ENCODE measurements at regions not wholly inside any gene's neighbourhood (a gene's known extent, or its start where the extent isn't known, plus 50 kb on each side); places are given as distances from the start of the nearest gene placed in this dataset.

DNA sequence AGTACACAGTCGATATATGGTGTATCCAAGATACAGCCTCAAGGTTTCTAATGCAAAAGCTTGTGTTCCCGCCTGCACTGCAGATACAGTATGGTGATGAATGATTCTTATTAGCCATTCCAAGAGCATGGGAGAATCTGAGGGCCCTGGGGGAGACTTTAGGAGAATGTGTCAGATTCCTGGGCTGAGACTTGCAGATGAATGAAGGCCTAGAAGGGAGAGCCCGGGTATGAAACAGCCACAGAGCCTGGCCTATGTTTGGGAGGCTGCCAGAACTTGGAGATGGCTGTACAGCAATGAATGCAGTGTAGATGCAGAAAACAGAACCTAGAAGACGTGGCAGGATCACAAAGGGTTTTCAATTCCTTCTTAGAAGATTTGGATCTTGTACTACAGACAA lies 510.7 kb downstream of the HAPSTR1 start:
- H3K4me2 ChIP-seq (ENCODE audit: insufficient read depth, low read length): no peak overlapping the region
- in situ Hi-C loops (cut with MboI): no loop called here
- FAIRE-seq (no peak), ATAC-seq (no peak), DNase-seq (ENCODE audit: extremely low read depth in 1 of 4, low spot score in 3 of 4) (no peak)
- peaks cover 4 to 32% of the 10 kb centered on the region in 2 experiments; a peak in 4 of 5 replicates for H3K4me1 ChIP-seq (replicated peaks in 1 of 2; ENCODE audit: control insufficient read depth in 2 of 2, insufficient read depth in 2 of 2, low read length in 2 of 2)
- no peaks in the 10 kb centered on the region for H3K9me1 ChIP-seq (ENCODE audit: control insufficient read depth, insufficient read depth, low read length)
- ChIA-PET CTCF (ENCODE audit: low intra/inter-chr PET ratio) (no interaction called here), POLR2A (no interaction called here)
- no peaks in the 10 kb centered on the region for H3K9me3 ChIP-seq (replicated peaks; ENCODE audit: control insufficient read depth, insufficient read depth, low read depth, low read length)
- 29% methylated on average over 4 of the region's 4 CpGs for WGBS (ENCODE audit: insufficient coverage, low coverage, missing lambda C conversion rate)
- no peak overlapping the region for H3K4me3 ChIP-seq
- intact Hi-C loops (cut with micrococcal nuclease): no loop called here
- 0 out of 5 replicates have a peak, but pooled peaks cover 0 to 4% of the 10 kb centered on the region in 2 experiments for H3K27me3 ChIP-seq (ENCODE audit: control insufficient read depth in 2 of 2, insufficient read depth in 2 of 2, low read length in 2 of 2)
- no peaks in the 10 kb centered on the region for H4K20me1 ChIP-seq (replicated peaks; ENCODE audit: control insufficient read depth, insufficient read depth, low read length)
- no TSS peak for BruUV-seq (replicated peaks)
- no peak for TF ChIP-seq VEZF1 (CRISPR knock-in tag; IDR thresholded peaks at IDR 0.05)
- no peak for TF ChIP-seq ELF2 (CRISPR knock-in tag; IDR thresholded peaks at IDR 0.05)
- no peak for TF ChIP-seq YY1 (IDR thresholded peaks at IDR 0.05; ENCODE audit: borderline replicate concordance in 1 of 3, control insufficient read depth in 1 of 3, extremely low read depth in 1 of 3, insufficient read depth in 3 of 3, insufficient read length in 1 of 3, insufficient replicate concordance in 2 of 3, low read depth in 1 of 3, low read length in 2 of 3)
- TF ChIP-seq, protein P1, sequence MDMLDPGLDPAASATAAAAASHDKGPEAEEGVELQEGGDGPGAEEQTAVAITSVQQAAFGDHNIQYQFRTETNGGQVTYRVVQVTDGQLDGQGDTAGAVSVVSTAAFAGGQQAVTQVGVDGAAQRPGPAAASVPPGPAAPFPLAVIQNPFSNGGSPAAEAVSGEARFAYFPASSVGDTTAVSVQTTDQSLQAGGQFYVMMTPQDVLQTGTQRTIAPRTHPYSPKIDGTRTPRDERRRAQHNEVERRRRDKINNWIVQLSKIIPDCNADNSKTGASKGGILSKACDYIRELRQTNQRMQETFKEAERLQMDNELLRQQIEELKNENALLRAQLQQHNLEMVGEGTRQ (CRISPR knock-in tag; IDR thresholded peaks at IDR 0.05): no peak
- TF ChIP-seq NFRKB (IDR thresholded peaks at IDR 0.05; ENCODE audit: low read depth): no peak
- TF ChIP-seq THRAP3 (IDR thresholded peaks at IDR 0.05; ENCODE audit: borderline replicate concordance): no peak
- no peak for TF ChIP-seq MEF2D (tag; conservative IDR thresholded peaks at IDR 0.05; ENCODE audit: low read depth)
- TF ChIP-seq ARID1B (IDR thresholded peaks at IDR 0.05): no peak
- TF ChIP-seq MCM2 (IDR thresholded peaks at IDR 0.05; ENCODE audit: low read depth): no peak
- no peak for TF ChIP-seq ADNP (tag; IDR thresholded peaks at IDR 0.05)
- no peak for TF ChIP-seq NCOA1 (IDR thresholded peaks at IDR 0.05; ENCODE audit: low read depth)
- no peak for TF ChIP-seq BHLHE40 (IDR thresholded peaks at IDR 0.05; ENCODE audit: low read length)
- no peak for TF ChIP-seq PHF21A (IDR thresholded peaks at IDR 0.05; ENCODE audit: borderline replicate concordance, low read depth)
- no peak for TF ChIP-seq PTTG1 (tag; IDR thresholded peaks at IDR 0.05; ENCODE audit: low read depth)
- no peak for TF ChIP-seq POLR3G (IDR thresholded peaks at IDR 0.05; ENCODE audit: extremely low read depth, insufficient read length, insufficient replicate concordance)
- peak overlapping the region; percentile 77 for H2AFZ ChIP-seq (ENCODE audit: low read depth, low read length)
- H3K9ac ChIP-seq (ENCODE audit: insufficient read depth in 1 of 2, low read depth in 2 of 2, low read length in 2 of 2): no peak overlapping the region
- no peak overlapping the region for H3K27ac ChIP-seq (ENCODE audit: extremely low read depth, low read depth, low read length)
- no peaks in the 10 kb centered on the region for H3K79me2 ChIP-seq (ENCODE audit: control insufficient read depth, insufficient read depth, low read length)
- H3K36me3 ChIP-seq (ENCODE audit: control insufficient read depth, insufficient read depth, low read length): no peaks in the 10 kb centered on the region
